ENCODE measurements at regions not wholly inside any gene's neighbourhood (a gene's known extent, or its start where the extent isn't known, plus 50 kb on each side); places are given as distances from the start of the nearest gene placed in this dataset.

DNA sequence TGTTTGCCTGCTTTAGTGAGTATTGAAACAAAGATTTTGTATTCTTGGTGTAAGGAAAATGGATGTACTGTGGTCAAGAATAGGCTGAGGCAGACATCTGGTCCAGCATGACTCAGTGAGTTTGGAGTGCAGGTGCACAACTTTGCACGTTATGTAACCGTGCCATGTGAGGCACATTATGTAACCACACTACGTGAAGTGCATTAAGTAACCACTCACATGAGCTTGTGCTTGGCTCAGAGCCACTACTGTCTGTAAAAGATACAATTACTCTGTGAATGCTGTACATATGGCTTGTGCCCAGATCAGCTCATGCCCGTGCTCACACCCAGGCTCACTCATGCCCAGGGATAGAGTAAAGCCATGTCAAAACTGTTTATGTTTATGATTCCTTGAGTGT is 216.8 kb downstream of the CTH start:
- H3K27ac ChIP-seq, result no peak overlapping the region
- DNase-seq (ENCODE audit: low spot score in 2 of 2), result no peak
- 48 to 51% methylated on average over 4 of the region's 4 CpGs for WGBS, 2 donors
- no peaks in the 10 kb centered on the region for H3K4me1 ChIP-seq
- H3K9me3 ChIP-seq, result no peaks in the 10 kb centered on the region
- no peaks in the 10 kb centered on the region for H3K36me3 ChIP-seq
- TF ChIP-seq, protein P1, sequence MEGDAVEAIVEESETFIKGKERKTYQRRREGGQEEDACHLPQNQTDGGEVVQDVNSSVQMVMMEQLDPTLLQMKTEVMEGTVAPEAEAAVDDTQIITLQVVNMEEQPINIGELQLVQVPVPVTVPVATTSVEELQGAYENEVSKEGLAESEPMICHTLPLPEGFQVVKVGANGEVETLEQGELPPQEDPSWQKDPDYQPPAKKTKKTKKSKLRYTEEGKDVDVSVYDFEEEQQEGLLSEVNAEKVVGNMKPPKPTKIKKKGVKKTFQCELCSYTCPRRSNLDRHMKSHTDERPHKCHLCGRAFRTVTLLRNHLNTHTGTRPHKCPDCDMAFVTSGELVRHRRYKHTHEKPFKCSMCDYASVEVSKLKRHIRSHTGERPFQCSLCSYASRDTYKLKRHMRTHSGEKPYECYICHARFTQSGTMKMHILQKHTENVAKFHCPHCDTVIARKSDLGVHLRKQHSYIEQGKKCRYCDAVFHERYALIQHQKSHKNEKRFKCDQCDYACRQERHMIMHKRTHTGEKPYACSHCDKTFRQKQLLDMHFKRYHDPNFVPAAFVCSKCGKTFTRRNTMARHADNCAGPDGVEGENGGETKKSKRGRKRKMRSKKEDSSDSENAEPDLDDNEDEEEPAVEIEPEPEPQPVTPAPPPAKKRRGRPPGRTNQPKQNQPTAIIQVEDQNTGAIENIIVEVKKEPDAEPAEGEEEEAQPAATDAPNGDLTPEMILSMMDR (IDR thresholded peaks at IDR 0.05), result no peak
- TF ChIP-seq EP300 (IDR thresholded peaks at IDR 0.05) (no peak), POLR2A (IDR thresholded peaks at IDR 0.05) (no peak)
- no peak overlapping the region for H3K4me3 ChIP-seq
- no peaks in the 10 kb centered on the region for H3K27me3 ChIP-seq

DNA sequence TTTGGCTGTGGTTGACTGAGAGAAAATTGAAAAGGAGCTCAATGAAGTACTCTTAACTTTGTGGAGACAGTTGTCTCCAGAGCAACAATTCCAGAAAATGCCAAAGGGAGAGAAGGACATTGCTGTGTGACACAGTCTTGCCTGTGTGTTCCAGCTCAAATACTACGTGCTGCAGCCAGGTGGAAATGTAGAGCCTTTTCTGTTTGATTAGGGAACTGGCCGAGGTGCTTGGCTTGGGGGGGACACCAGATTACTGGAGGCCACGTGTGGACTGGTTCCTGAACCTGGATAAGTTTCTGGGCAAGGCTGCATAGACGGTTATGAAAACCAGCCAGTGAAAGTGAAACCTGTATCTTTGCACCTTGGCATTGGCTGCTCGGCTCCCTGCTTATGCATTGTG is 217.9 kb downstream of the CTH start:
- no peaks in the 10 kb centered on the region for H3K27me3 ChIP-seq
- no peak overlapping the region for H3K4me3 ChIP-seq
- no peak overlapping the region for H3K27ac ChIP-seq
- WGBS, 2 donors, result 72 to 79% methylated on average over 5 of the region's 5 CpGs
- H3K4me1 ChIP-seq, result no peaks in the 10 kb centered on the region
- TF ChIP-seq, protein P1 (IDR thresholded peaks at IDR 0.05), result no peak
- TF ChIP-seq POLR2A (IDR thresholded peaks at IDR 0.05), result no peak
- no peak for TF ChIP-seq EP300 (IDR thresholded peaks at IDR 0.05)
- H3K9me3 ChIP-seq, result no peaks in the 10 kb centered on the region
- no peak for DNase-seq (ENCODE audit: low spot score in 2 of 2)
- no peaks in the 10 kb centered on the region for H3K36me3 ChIP-seq

DNA sequence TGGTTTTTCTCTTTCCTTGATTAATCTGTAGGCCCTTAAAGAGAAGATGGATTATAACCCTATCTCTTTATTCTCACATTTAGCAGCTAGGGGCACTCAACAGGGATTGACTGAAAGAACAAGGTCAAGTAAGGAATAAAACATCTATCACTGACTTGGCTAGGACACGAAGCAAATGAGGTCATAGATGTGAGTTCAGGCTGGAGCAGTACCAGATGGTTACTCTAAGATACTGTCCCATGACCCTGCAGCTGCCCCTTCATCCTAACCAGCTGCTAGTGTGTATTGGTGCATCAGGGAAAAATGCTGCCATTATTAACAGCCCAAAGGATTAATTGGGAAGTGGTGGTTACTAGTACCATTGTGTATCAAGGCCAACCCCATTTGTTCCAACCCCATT is 221.9 kb downstream of the CTH start:
- no peaks in the 10 kb centered on the region for H3K9me3 ChIP-seq
- no peaks in the 10 kb centered on the region for H3K27me3 ChIP-seq
- H3K4me3 ChIP-seq, result no peak overlapping the region
- no peak overlapping the region for H3K27ac ChIP-seq
- no peak for TF ChIP-seq POLR2A (IDR thresholded peaks at IDR 0.05)
- TF ChIP-seq EP300 (IDR thresholded peaks at IDR 0.05), result no peak
- TF ChIP-seq, protein P1 (IDR thresholded peaks at IDR 0.05), result no peak
- no peaks in the 10 kb centered on the region for H3K4me1 ChIP-seq
- no peak for DNase-seq (ENCODE audit: low spot score in 2 of 2)
- 13 to 50% methylated on average over 1 of the region's 1 CpG for WGBS, 2 donors
- H3K36me3 ChIP-seq, result no peaks in the 10 kb centered on the region

DNA sequence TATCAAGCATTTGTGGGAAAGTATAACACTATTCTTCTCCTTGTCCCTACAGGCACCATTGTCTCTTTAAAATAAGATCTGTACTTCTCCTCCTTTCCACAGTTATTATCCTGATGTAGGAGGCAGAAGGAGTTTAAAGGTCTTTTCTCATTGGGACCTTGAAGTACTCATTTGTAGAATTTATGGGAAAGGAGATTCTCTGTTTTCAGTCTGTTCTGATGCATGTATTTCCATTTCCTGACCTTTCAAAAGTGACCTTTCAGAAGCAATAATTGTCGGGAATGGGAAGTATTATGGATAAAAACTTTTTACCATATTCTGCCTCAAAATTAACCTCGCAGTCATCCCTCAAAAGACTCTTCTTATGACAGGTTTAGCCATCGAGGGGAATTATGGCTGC is 224.8 kb downstream of the CTH start:
- TF ChIP-seq EP300 (IDR thresholded peaks at IDR 0.05) (no peak), POLR2A (IDR thresholded peaks at IDR 0.05) (no peak)
- TF ChIP-seq, protein P1 (IDR thresholded peaks at IDR 0.05), result no peak
- Histone ChIP-seq H3K9me3 (no peaks in the 10 kb centered on the region), H3K4me1 (no peaks in the 10 kb centered on the region), H3K4me3 (no peak overlapping the region), H3K27ac (no peak overlapping the region), H3K27me3 (no peaks in the 10 kb centered on the region), H3K36me3 (no peaks in the 10 kb centered on the region)
- WGBS, 2 donors, result 31 to 57% methylated on average over 3 of the region's 3 CpGs
- DNase-seq (ENCODE audit: low spot score in 2 of 2), result no peak

DNA sequence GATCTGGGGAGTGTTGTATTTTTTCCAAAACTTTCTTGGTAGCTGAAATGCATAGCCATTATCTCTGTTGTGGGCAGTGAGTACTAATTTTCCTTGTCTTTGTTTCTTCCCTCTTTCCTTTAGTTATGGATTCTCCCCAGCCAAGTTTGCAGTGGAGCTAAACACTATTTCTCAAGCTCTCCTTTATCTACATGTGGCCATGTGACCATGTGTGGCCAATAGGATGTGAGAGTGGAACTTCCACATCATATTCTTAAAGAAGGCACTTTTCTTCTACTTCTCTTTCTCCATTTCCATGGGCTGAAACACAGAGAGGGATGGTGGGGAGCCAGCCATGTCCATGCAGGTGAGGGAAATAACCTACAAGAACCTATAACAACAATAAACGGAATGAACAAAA is 230.8 kb downstream of the CTH start:
- WGBS, 2 donors, result 85 to 90% methylated on average over 1 of the region's 1 CpG
- no peaks in the 10 kb centered on the region for H3K27me3 ChIP-seq
- H3K4me3 ChIP-seq, result no peak overlapping the region
- no peaks in the 10 kb centered on the region for H3K36me3 ChIP-seq
- no peaks in the 10 kb centered on the region for H3K9me3 ChIP-seq
- no peaks in the 10 kb centered on the region for H3K4me1 ChIP-seq
- no peak overlapping the region for H3K27ac ChIP-seq
- DNase-seq (ENCODE audit: low spot score in 2 of 2), result no peak
- TF ChIP-seq POLR2A (IDR thresholded peaks at IDR 0.05) (no peak), EP300 (IDR thresholded peaks at IDR 0.05) (no peak)
- TF ChIP-seq, protein P1 (IDR thresholded peaks at IDR 0.05), result no peak
